ENCODE measurements at regions not wholly inside any gene's neighbourhood (a gene's known extent, or its start where the extent isn't known, plus 50 kb on each side); places are given as distances from the start of the nearest gene placed in this dataset.

DNA sequence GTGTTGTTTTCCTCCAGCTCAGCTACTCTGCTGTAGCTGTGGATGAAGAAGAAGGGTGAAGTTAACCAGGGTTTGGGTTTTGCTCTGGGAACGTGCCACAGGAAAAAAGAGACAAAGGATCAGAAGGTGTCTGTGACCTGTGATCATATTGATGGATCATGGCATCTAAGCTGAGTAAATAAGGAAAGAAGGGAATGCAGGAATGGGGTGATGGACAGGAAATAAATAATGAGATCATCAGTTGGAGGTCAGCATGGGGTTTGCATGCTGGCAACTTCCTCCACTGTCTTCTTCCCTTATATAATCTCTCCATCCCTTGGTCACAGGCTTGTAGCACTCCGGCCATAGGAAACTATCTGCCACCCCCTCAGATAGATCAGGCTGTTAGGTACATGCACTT lies 430.3 kb upstream of the PDE3A start:
- H3K27me3 ChIP-seq: no peaks in the 10 kb centered on the region
- H3K4me1 ChIP-seq (ENCODE audit: low read depth): no peaks in the 10 kb centered on the region
- H3K27ac ChIP-seq: no peak overlapping the region
- no peak overlapping the region for H3K4me3 ChIP-seq
- no peaks in the 10 kb centered on the region for H3K36me3 ChIP-seq
- H3K9me3 ChIP-seq (ENCODE audit: low read depth): no peaks in the 10 kb centered on the region
- TF ChIP-seq, protein P1, sequence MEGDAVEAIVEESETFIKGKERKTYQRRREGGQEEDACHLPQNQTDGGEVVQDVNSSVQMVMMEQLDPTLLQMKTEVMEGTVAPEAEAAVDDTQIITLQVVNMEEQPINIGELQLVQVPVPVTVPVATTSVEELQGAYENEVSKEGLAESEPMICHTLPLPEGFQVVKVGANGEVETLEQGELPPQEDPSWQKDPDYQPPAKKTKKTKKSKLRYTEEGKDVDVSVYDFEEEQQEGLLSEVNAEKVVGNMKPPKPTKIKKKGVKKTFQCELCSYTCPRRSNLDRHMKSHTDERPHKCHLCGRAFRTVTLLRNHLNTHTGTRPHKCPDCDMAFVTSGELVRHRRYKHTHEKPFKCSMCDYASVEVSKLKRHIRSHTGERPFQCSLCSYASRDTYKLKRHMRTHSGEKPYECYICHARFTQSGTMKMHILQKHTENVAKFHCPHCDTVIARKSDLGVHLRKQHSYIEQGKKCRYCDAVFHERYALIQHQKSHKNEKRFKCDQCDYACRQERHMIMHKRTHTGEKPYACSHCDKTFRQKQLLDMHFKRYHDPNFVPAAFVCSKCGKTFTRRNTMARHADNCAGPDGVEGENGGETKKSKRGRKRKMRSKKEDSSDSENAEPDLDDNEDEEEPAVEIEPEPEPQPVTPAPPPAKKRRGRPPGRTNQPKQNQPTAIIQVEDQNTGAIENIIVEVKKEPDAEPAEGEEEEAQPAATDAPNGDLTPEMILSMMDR (IDR thresholded peaks at IDR 0.05; ENCODE audit: low read depth, low read length): no peak
- DNase-seq (ENCODE audit: low read depth in 1 of 2, low spot score in 1 of 2): no peak

DNA sequence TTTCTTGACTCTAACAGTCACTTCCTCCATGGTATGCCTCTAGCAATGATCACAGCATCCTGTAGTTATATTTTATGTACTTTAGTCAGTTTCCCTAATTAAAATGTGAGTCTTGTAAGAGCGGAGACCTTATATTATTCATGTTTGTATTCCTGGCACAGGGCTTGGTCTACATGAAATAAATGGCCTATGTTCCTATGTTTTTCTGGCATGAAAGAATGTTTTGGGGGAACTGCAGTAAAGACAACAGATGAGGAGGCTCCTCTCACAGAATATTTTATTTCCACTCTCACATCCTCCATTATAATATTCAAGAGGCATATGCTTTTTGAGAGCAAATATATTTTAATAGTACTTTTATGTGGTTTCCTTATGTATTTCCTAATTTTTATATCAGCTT lies 429.8 kb upstream of the PDE3A start:
- Histone ChIP-seq H3K9me3 (ENCODE audit: low read depth) (no peaks in the 10 kb centered on the region), H3K4me3 (no peak overlapping the region), H3K4me1 (ENCODE audit: low read depth) (no peaks in the 10 kb centered on the region), H3K36me3 (no peaks in the 10 kb centered on the region), H3K27me3 (no peaks in the 10 kb centered on the region), H3K27ac (no peak overlapping the region)
- TF ChIP-seq, protein P1 (IDR thresholded peaks at IDR 0.05; ENCODE audit: low read depth, low read length): no peak
- DNase-seq (ENCODE audit: low read depth in 1 of 2, low spot score in 1 of 2): no peak

DNA sequence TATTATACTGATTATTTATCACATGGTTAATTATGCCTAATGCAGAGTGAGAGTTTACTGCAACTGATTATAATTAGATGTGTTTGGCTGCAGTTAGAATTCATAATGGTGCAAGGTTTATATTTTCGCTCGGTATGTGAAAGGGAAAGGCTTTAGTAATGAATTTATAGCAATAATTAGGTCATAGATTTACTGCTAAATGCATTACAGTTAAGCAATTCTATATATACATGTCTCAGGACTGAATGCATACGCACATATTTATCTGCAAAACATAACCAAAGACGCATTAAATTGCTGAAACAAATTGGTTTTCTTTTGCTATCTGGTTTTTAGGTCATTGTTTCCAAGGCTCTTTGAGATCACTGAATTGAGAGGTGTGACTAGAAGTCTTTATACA lies 428.1 kb upstream of the PDE3A start:
- Histone ChIP-seq H3K4me3 (no peak overlapping the region), H3K36me3 (no peaks in the 10 kb centered on the region), H3K9me3 (ENCODE audit: low read depth) (no peaks in the 10 kb centered on the region), H3K4me1 (ENCODE audit: low read depth) (no peaks in the 10 kb centered on the region), H3K27ac (no peak overlapping the region), H3K27me3 (no peaks in the 10 kb centered on the region)
- TF ChIP-seq, protein P1 (IDR thresholded peaks at IDR 0.05; ENCODE audit: low read depth, low read length): no peak
- no peak for DNase-seq (ENCODE audit: low read depth in 1 of 2, low spot score in 1 of 2)

DNA sequence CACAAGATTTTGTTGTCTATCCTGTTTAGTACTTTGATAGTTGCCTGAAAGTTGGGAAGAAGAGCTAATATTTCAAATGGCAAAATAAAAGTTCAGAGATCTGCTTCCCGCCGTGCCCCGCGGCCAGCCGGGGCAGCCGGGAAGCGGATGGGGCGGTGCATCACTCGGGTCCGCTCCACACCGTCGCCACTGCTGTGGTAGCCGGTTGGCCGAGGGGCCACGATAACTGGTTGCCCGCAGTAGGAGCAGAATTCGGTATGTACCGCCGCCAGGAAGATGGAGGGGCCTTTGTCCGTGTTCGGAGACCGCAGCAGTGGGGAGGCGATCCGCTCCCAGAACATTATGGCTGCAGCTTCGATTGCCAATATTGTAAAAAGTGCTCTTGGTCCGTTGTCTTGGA lies 427.2 kb upstream of the PDE3A start:
- H3K27me3 ChIP-seq: no peaks in the 10 kb centered on the region
- TF ChIP-seq, protein P1 (IDR thresholded peaks at IDR 0.05; ENCODE audit: low read depth, low read length): no peak
- no peaks in the 10 kb centered on the region for H3K4me1 ChIP-seq (ENCODE audit: low read depth)
- H3K27ac ChIP-seq: no peak overlapping the region
- H3K4me3 ChIP-seq: no peak overlapping the region
- H3K36me3 ChIP-seq: no peaks in the 10 kb centered on the region
- no peak for DNase-seq (ENCODE audit: low read depth in 1 of 2, low spot score in 1 of 2)
- H3K9me3 ChIP-seq (ENCODE audit: low read depth): no peaks in the 10 kb centered on the region

DNA sequence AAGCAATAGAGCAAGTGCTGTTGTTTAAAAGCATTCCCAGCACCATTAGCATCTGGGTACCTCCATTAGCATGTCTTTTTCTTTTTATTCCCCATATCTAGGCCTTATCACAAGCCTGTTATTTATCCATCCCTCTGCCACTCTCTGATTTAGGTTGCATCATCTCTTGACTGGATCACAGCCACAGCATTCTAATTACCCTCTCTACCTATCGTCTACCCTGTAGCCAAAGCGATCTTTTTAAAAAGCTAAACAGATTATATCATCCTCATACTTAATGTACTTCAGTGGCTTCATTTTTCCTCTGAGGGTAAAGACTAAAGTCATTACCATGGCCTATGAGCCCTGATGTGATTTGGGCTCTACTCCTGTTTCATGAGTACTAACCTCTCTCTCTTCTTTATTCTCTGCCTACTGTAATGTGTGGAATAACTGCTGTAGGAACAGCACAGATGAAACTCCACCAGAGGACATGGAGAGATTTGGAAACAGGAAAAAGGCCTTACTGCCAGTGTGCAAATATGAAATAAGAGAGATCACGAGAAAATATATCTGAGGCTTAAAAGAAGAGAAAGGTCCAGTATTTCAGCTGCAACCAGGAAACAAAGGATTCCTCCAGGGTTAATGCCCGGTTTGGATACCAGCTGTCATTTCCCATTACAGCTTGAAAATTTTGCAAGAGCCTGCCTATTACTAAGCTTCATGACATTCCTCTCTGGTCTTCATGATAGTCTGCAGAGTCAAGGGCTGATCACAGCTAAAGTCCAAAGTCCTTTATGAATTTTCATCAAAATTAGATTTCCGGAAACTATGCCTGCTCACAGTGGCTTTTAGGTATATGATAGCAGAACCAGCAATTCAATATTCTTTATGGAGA lies 422.5 kb upstream of the PDE3A start:
- Histone ChIP-seq H3K4me1 (ENCODE audit: low read depth) (no peaks in the 10 kb centered on the region), H3K27ac (no peak overlapping the region), H3K4me3 (no peak overlapping the region), H3K36me3 (no peaks in the 10 kb centered on the region), H3K9me3 (ENCODE audit: low read depth) (no peaks in the 10 kb centered on the region), H3K27me3 (no peaks in the 10 kb centered on the region)
- TF ChIP-seq, protein P1 (IDR thresholded peaks at IDR 0.05; ENCODE audit: low read depth, low read length): no peak
- peak in 1 of 2 donors; percentile 65 for DNase-seq (ENCODE audit: low read depth in 1 of 2, low spot score in 1 of 2)

Measured in cardiac muscle cell (in vitro differentiated cells and primary cell).